GM13977 (cell line): ENCODE measurements at regions not wholly inside any gene's neighbourhood (a gene's known extent, or its start where the extent isn't known, plus 50 kb on each side); places are given as distances from the start of the nearest gene placed in this dataset.

Experiments
- DNase-seq: peaks from one replicate; pipeline ENCODE4 v3.0.0; 2012; ENCODE audit warnings: low spot score
- CTCF ChIP-seq: IDR thresholded peaks from 2 replicates; pipeline ENCODE4 v1.5.1; 2012; ENCODE audit warnings: mild to moderate bottlenecking, control low read depth; ENCODE audit not compliant: insufficient read depth; ENCODE audit errors: extremely low read depth, missing control alignments
- in situ Hi-C: fragments of 300-500 bp; cut with MboI; formaldehyde crosslinking; loops from one replicate; pipeline ENCODE4 v1.12.0; 2022; ENCODE audit warnings: low sequenced_read_pairs, low pct_unique_long_range_greater_than_20kb, mixed read lengths, inconsistent platforms; ENCODE audit not compliant: unreplicated experiment

GRCh38 chr4:108361886-108362285 lies 193.2 kb upstream of the LEF1 start:
- TF ChIP-seq CTCF, result no peak
- in situ Hi-C loops, result no loop called here
- no peak for DNase-seq

- in situ Hi-C loops, result no loop called here
- no peak for DNase-seq
- TF ChIP-seq CTCF, result no peak
Observed at GRCh38 chr4:108361446-108361820, 192.7 kb upstream of the LEF1 start.

GRCh38 chr4:108360754-108361445 lies 192.2 kb upstream of the LEF1 start:
- TF ChIP-seq CTCF, result no peak
- in situ Hi-C loops, result no loop called here
- DNase-seq, result no peak

GRCh38 chr4:108359986-108360681 lies 191.4 kb upstream of the LEF1 start:
- in situ Hi-C loops, result no loop called here
- no peak for TF ChIP-seq CTCF
- no peak for DNase-seq

- no peak for TF ChIP-seq CTCF
- in situ Hi-C loops, result no loop called here
- DNase-seq, result no peak
Observed at GRCh38 chr4:108359130-108359985, 190.6 kb upstream of the LEF1 start.

GRCh38 chr4:108355902-108356535 lies 187.3 kb upstream of the LEF1 start:
- TF ChIP-seq CTCF, result no peak
- DNase-seq, result no peak
- in situ Hi-C loops, result no loop called here
